ENCODE measurements at regions not wholly inside any gene's neighbourhood (a gene's known extent, or its start where the extent isn't known, plus 50 kb on each side); places are given as distances from the start of the nearest gene placed in this dataset.

GRCh38 chr11:38693306-38693705 is 2095.3 kb upstream of the RAG2 start:
- TF ChIP-seq CTCF (IDR thresholded peaks at IDR 0.05) (no peak), POLR2A (IDR thresholded peaks at IDR 0.05) (no peak)
